ENCODE measurements at regions not wholly inside any gene's neighbourhood (a gene's known extent, or its start where the extent isn't known, plus 50 kb on each side); places are given as distances from the start of the nearest gene placed in this dataset.

GRCh38 chr16:47880653-47881052, 275.1 kb downstream of the ABCC12 start:
- TF ChIP-seq ZNF274 (IDR thresholded peaks at IDR 0.05; ENCODE audit: low read depth, low read length) (no peak), SUZ12 (IDR thresholded peaks at IDR 0.05; ENCODE audit: extremely low read depth, insufficient read depth, insufficient read length) (no peak)

Measured in NT2/D1 (cell line).